DND-41 (cell line): ENCODE measurements at regions not wholly inside any gene's neighbourhood (a gene's known extent, or its start where the extent isn't known, plus 50 kb on each side); places are given as distances from the start of the nearest gene placed in this dataset.

Experiments
- ATAC-seq: fragments of 200-7000 bp; cut with Tn5 transposase; 3 replicates; pipeline ENCODE4 v1.9.1; 2021; ENCODE audit warnings: low read depth; ENCODE audit not compliant: insufficient read depth
- DNase-seq: peaks from one replicate; pipeline ENCODE4 v3.0.0-alpha.2; 2020
- H2AFZ ChIP-seq: 2 replicates; pipeline ENCODE4 v1.6.0; 2012; ENCODE audit warnings: low read depth, low read length
- H3K27ac ChIP-seq: 2 replicates; pipeline ENCODE4 v1.5.1; 2012; ENCODE audit warnings: low read length, inconsistent platforms
- H3K27me3 ChIP-seq: fragments of 200-600 bp; sonication (generic); 2 replicates; pipeline ENCODE4 v1.6.0; 2012; ENCODE audit warnings: low read length, mild to moderate bottlenecking, inconsistent platforms; ENCODE audit not compliant: insufficient read depth, poor library complexity
- H3K36me3 ChIP-seq: 2 replicates; pipeline ENCODE4 v1.5.1; 2012; ENCODE audit warnings: low read length, inconsistent platforms; ENCODE audit not compliant: insufficient read depth
- H3K4me1 ChIP-seq: 2 replicates; pipeline ENCODE4 v1.5.1; 2012; ENCODE audit warnings: mild to moderate bottlenecking, low read length; ENCODE audit not compliant: insufficient read depth
- H3K4me2 ChIP-seq: 2 replicates; pipeline ENCODE4 v1.6.0; 2012; ENCODE audit warnings: mild to moderate bottlenecking, moderate library complexity, low read length, inconsistent platforms; ENCODE audit not compliant: insufficient read depth
- H3K4me3 ChIP-seq, 2 experiments: fragments of 200-600 bp in 1 of 2; shearing (Covaris generic) in 1 of 2; 2 replicates each; pipeline ENCODE4 v1.5.1; 2012 to 2016; ENCODE audit warnings: inconsistent platforms in 2 of 2, low read length in 2 of 2, mild to moderate bottlenecking in 2 of 2, low read depth in 1 of 2, moderate library complexity in 1 of 2
- H3K79me2 ChIP-seq: 2 replicates; pipeline ENCODE4 v1.6.0; 2012; ENCODE audit warnings: low read length, inconsistent platforms; ENCODE audit not compliant: insufficient read depth
- H3K9ac ChIP-seq: 2 replicates; pipeline ENCODE4 v1.6.0; 2012; ENCODE audit warnings: low read depth, mild to moderate bottlenecking, inconsistent platforms, low read length, moderate library complexity
- H3K9me3 ChIP-seq: 2 replicates; pipeline ENCODE4 v1.5.1; 2012; ENCODE audit warnings: low read length, moderate library complexity, mild to moderate bottlenecking, inconsistent platforms; ENCODE audit not compliant: insufficient read depth, severe bottlenecking
- H4K20me1 ChIP-seq: 2 replicates; pipeline ENCODE4 v1.6.0; 2012; ENCODE audit warnings: low read length; ENCODE audit not compliant: insufficient read depth
- CTCF ChIP-seq: IDR thresholded peaks from 2 replicates; pipeline ENCODE4 v1.5.1; 2012; ENCODE audit warnings: borderline replicate concordance, low read length, moderate library complexity, mild to moderate bottlenecking; ENCODE audit not compliant: poor library complexity, severe bottlenecking; ENCODE audit errors: extremely low read depth
- EZH2 ChIP-seq: IDR thresholded peaks from 3 replicates; pipeline ENCODE4 v1.6.1; 2012; ENCODE audit warnings: borderline replicate concordance, low read depth, mild to moderate bottlenecking, moderate library complexity, low read length, inconsistent platforms; ENCODE audit not compliant: severe bottlenecking

DNA sequence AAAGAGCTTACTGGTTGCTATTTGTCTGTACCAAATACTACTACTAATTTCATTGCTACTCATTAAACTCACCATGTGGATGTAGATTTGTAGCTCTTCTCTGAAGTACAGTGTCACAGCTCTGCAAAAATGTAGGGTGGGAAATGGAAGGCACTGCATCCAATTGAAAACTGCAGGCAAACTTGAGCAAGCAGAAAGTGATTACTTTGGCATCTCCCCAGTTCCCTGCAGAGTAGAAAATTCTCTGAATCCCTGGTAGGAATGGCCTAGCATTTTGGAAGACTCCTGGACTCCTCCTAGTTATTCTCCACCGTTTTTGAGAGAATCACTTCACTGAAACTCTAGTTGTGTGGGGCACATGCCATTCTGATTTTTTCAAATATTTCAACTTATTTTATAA lies 239.1 kb downstream of the DIO2 start:
- Histone ChIP-seq H4K20me1 (no peaks in the 10 kb centered on the region), H3K79me2 (no peaks in the 10 kb centered on the region), H3K9ac (no peak overlapping the region), H2AFZ (no peak overlapping the region), H3K27ac (no peak overlapping the region), H3K4me3 (no peak overlapping the region), H3K4me2 (no peak overlapping the region), H3K9me3 (no peaks in the 10 kb centered on the region), H3K27me3 (no peaks in the 10 kb centered on the region), H3K36me3 (no peaks in the 10 kb centered on the region), H3K4me1 (no peaks in the 10 kb centered on the region)
- TF ChIP-seq EZH2, result no peak
- TF ChIP-seq CTCF, result no peak
- no peak for DNase-seq
- no peak for ATAC-seq

DNA sequence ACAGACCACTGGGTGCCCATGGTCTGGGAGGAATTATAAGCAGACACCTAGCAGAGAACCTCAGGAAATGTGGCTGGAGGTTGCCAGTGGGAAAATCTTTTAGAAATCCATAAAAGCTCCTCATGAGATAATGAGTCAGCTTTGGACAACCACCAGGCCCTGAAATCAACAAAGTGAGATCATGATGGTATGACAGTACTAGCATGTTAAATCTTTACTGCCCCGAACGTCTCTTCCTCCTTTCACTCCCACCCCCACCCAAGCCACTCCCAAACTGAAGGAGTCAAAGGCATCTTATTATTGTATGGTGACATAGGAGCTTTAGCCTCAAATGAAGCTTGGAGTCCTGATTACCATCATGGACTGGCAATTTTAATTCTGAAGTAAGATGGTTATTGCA lies 240.0 kb downstream of the DIO2 start:
- H3K27me3 ChIP-seq, result no peaks in the 10 kb centered on the region
- H3K4me3 ChIP-seq, result no peak overlapping the region
- no peaks in the 10 kb centered on the region for H3K36me3 ChIP-seq
- no peaks in the 10 kb centered on the region for H3K79me2 ChIP-seq
- H3K9ac ChIP-seq, result no peak overlapping the region
- H3K4me2 ChIP-seq, result no peak overlapping the region
- no peak for ATAC-seq
- no peak overlapping the region for H2AFZ ChIP-seq
- H3K27ac ChIP-seq, result no peak overlapping the region
- H3K9me3 ChIP-seq, result no peaks in the 10 kb centered on the region
- TF ChIP-seq CTCF (no peak), EZH2 (no peak)
- H4K20me1 ChIP-seq, result no peaks in the 10 kb centered on the region
- no peaks in the 10 kb centered on the region for H3K4me1 ChIP-seq
- no peak for DNase-seq

DNA sequence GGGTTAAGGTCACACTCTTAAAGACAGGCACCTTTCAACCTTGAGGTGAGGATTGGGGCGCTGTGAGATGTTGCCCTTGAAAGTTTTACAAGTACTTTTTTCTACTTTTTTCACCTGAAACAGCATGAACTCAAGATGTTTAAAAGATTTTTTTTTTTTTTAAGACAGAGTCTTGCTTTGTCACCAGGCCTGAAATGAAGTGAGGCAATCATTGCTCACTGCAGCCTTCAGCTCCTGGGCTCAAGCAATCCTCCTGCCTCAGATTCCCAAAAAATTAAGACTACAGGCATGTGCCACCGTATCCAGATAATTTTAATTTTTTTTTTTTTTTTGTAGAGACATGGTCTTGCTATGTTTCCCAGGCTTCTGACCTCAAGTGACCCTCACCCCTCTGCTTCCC lies 243.9 kb downstream of the DIO2 start:
- H3K27me3 ChIP-seq, result no peaks in the 10 kb centered on the region
- H3K9me3 ChIP-seq, result no peaks in the 10 kb centered on the region
- H3K9ac ChIP-seq, result no peak overlapping the region
- H3K79me2 ChIP-seq, result no peaks in the 10 kb centered on the region
- H3K27ac ChIP-seq, result no peak overlapping the region
- ATAC-seq (no peak), DNase-seq (no peak)
- no peaks in the 10 kb centered on the region for H3K4me1 ChIP-seq
- H3K4me2 ChIP-seq, result no peak overlapping the region
- H4K20me1 ChIP-seq, result no peaks in the 10 kb centered on the region
- H3K36me3 ChIP-seq, result no peaks in the 10 kb centered on the region
- no peak overlapping the region for H2AFZ ChIP-seq
- H3K4me3 ChIP-seq, result no peak overlapping the region
- TF ChIP-seq CTCF (no peak), EZH2 (no peak)

- H3K9ac ChIP-seq, result no peak overlapping the region
- no peaks in the 10 kb centered on the region for H3K79me2 ChIP-seq
- no peaks in the 10 kb centered on the region for H4K20me1 ChIP-seq
- no peak overlapping the region for H3K4me2 ChIP-seq
- ATAC-seq, result no peak
- no peak overlapping the region for H2AFZ ChIP-seq
- H3K27ac ChIP-seq, result no peak overlapping the region
- no peak for DNase-seq
- H3K36me3 ChIP-seq, result no peaks in the 10 kb centered on the region
- H3K27me3 ChIP-seq, result no peaks in the 10 kb centered on the region
- no peak for TF ChIP-seq EZH2
- H3K9me3 ChIP-seq, result no peaks in the 10 kb centered on the region
- H3K4me1 ChIP-seq, result no peaks in the 10 kb centered on the region
- no peak overlapping the region for H3K4me3 ChIP-seq
Measured at GRCh38 chr14:79967001-79967400, 244.3 kb downstream of the DIO2 start.
